ENCODE measurements at regions not wholly inside any gene's neighbourhood (a gene's known extent, or its start where the extent isn't known, plus 50 kb on each side); places are given as distances from the start of the nearest gene placed in this dataset.

- no peak for DNase-seq
These were observed 336.1 kb downstream of the MFSD1 start for GRCh38 chr3:159137949-159138348.

GRCh38 chr3:159139326-159139725, 337.5 kb downstream of the MFSD1 start:
- DNase-seq: no peak

GRCh38 chr3:159144472-159144871, 342.6 kb downstream of the MFSD1 start:
- no peak for DNase-seq

GRCh38 chr3:159144891-159145290, 343.0 kb downstream of the MFSD1 start:
- DNase-seq: no peak

DNA sequence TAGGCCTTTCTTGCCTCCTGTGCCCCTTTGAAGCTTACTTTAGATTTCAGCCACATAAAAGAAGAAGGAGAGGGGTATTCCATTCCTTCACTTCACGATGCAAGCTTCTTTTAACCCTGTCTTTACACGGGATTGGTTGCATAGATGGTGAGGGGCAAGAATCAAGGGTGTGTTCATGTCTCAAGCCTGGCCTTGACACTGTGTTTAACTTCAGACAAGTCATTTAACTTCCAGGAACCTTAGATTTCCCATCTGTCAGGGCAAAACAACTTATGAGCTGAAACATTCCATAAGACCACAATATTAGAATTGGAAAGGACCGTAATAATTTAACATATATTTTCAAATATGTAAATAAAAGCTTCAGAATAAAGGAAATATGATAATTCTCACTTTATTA, 344.5 kb downstream of the MFSD1 start:
- no peak for DNase-seq

- no peak for DNase-seq
These were observed 345.1 kb downstream of the MFSD1 start for GRCh38 chr3:159146856-159147435.

DNA sequence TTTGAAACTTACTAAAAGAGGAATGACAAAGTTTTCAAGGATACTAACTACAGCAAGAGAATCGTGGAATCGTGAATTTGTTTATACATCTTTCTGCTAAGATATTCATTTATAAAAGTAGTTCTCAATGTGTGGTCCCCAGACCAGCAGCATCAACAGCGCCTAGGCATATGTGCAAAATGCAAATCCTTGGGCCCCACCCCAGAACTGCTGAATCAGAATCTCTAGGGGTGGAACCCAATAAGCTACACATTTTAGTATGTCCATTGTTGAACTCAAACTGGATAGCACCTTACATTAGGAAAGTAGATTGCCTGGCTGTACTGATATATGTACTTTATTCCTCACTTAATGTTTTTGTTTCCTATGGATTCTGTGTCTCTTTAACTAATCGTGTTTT, 346.0 kb downstream of the MFSD1 start:
- DNase-seq: no peak

DNA sequence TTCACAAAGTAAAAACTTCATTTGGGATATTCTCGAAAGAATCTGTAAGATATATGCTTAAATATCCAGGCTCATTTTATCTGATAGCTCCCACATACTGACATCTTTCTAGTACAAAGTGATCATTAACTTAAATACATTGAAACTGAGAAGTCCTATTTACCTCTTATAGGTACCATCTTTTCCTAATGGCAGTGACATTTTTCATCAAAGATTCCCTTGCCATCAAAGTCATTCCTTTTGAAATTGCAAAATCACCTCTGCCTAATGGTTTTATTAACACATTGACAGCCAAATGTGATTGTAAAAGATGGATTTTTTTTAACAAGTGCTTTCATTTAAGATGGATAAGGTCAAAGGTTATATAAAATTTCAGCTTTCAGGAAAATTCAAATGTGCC, 346.6 kb downstream of the MFSD1 start:
- DNase-seq: no peak

DNA sequence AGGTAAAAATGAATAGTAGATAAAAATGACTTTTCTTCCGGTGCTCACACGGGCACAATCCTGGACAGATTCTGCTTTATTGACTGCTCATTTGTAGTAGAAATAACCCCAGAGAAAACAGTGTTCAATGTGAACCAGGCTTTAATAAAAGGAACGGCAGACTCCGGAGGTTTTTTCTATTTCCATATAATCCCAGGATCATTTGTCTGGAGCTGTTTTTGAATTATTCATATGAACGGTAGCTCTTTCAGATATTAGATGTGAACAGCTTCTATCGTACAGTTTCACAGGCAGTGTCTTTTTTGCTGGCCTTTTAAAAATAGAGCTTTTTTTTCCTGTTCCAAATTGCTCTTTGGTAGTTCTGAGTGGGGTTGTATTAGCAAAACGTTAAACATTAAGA, 347.3 kb downstream of the MFSD1 start:
- no peak for DNase-seq

GRCh38 chr3:159149633-159150032, 347.8 kb downstream of the MFSD1 start:
- no peak for DNase-seq

GRCh38 chr3:159150180-159150579, 348.3 kb downstream of the MFSD1 start:
- DNase-seq: no peak

DNA sequence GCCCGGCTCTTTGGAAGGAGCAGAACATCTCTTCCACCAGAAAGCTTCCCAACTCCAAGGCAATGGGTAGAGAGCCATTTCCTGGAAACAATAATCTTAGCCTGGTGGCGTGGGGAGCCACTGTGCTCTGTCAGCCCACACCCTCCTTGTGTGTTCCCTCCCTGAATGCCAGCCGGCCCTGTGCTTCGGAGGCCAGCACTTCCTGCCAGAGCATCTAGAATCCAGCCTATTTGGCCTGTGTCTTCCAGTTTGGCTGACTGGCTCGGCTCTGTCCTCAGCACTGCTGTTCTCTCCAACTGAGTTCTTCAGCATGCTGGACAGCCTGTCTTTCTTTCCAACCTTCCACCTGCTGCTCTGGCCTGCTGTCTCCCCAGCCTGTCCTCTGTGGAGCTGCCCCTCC, 349.3 kb downstream of the MFSD1 start:
- no peak for DNase-seq

DNA sequence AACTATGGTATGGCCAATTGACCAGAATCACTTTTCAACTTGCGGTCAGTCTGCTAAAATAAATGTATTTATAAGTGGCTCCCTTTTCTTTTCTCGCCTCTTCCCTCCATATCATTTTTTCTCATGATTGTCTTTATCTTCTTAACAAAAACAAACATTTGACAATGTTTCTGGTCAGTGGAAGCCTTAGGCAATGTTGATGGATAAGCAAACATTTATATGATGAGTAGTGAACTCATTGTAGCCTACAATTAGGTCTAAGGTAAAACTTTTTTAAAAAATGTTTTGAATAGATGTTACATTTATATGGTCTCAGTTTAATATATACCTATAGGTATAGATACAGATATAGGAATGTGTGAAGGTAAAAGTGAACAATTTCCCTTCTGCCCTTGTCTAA, 355.4 kb downstream of the MFSD1 start:
- DNase-seq: no peak

DNA sequence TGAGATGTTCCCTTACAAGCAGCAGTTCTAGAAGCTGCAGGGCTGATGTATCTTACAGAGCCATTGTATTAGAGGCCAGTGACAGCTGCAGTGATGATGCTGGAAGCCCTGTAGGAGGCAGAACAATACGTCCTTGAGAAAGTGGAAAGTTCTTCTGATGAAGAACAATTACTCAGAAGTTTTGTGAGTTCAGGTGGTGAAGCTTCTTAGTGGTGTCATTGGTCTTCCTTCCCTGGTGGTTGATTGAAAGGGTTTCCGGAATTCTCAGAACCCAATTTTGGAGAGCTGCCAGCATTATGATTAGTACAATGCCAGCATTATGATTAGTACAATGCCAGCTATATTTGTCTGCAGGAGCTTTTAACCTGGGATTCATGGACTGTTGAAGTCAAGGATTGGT, 356.4 kb downstream of the MFSD1 start:
- DNase-seq: no peak

GRCh38 chr3:159158801-159159200, 356.9 kb downstream of the MFSD1 start:
- DNase-seq: no peak

DNA sequence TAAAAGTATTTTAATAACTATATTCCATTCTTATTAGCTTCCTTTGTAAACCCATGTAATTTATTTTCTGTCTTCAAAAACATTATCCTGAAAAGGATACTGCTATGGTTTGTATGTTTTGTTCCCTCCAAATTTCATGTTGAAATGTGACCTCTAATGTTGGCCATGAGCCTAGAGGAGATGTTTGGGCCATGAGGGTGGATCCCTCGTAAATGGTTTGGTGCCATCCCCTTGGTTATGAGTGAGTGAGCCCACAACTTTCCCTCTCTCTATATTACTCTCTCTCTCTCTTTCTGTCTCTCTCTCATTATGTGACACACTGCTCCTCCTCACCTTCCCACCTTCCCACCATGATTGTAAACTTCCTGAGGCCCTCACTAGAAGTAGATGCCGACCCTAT, 357.7 kb downstream of the MFSD1 start:
- DNase-seq: no peak

- no peak for DNase-seq
These were observed 361.8 kb downstream of the MFSD1 start for GRCh38 chr3:159163656-159164055.

- no peak for DNase-seq
These were observed 364.1 kb downstream of the MFSD1 start for GRCh38 chr3:159165961-159166360.

GRCh38 chr3:159166899-159167586, 365.2 kb downstream of the MFSD1 start:
- DNase-seq: no peak

DNA sequence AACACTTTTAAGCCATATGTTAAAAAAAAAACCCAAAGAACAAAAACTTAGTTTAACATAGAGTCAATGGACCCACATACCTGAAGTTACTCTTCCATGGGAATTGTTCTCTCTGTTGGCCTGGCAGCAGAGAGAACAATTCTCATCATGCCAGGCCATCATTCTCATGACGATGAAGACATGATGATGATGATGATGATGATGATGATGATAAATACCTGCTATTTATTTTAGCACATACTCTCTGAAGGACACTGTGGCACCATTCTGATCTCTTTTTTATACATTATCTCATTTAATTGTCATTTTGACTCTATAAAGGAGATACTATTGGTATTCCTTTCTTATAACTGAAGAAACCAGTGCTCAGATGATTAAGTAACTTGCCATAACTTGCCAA, 366.9 kb downstream of the MFSD1 start:
- DNase-seq: no peak

DNA sequence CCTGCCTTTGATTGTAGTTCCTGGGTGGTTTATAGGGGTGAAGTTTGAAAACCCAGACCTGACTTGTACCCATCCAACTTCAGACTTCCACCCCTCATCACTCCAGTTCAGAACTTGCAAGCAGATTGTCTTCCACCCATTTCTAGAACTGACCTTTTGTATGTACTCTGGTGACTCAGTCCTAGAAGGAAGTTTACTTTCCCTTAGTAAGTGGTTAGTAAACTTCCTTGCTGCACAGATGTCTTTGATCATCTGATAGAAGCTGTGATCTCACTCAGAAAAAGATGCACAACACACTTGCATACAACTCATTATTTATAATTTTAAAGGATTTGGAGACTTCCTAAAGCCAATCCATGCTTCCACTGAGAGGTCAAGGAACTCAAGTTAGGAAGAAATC, 368.0 kb downstream of the MFSD1 start:
- DNase-seq: no peak

- no peak for DNase-seq
These were observed 368.7 kb downstream of the MFSD1 start for GRCh38 chr3:159170436-159171003.

DNA sequence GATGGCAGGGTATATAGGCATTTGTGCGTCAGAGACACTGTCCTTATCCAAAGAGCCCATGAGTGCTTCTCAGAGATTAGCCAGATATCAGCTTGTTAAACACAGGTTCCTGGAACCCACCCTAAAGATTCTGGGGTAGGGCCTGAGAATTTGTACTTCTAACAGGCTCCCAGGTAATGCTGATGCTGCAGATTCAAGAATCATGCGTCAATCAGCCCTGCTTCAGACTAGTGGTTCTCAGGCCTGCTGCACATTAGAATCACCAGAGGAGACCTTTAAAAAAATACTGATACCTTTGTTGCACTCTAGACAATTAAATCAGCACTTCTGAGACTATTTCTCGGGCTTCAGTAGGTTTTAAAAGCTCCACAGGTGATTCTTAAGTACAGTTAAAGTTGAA, 369.5 kb downstream of the MFSD1 start:
- no peak for DNase-seq

- DNase-seq: no peak
These were observed 370.6 kb downstream of the MFSD1 start for GRCh38 chr3:159172473-159172872.

Data from hematopoietic multipotent progenitor cell treated with erythropoietin and hydrocortisone succinate and interleukin-3 and kit ligand, for 6 days (in vitro differentiated cells).